ENCODE measurements at regions not wholly inside any gene's neighbourhood (a gene's known extent, or its start where the extent isn't known, plus 50 kb on each side); places are given as distances from the start of the nearest gene placed in this dataset.

DNA sequence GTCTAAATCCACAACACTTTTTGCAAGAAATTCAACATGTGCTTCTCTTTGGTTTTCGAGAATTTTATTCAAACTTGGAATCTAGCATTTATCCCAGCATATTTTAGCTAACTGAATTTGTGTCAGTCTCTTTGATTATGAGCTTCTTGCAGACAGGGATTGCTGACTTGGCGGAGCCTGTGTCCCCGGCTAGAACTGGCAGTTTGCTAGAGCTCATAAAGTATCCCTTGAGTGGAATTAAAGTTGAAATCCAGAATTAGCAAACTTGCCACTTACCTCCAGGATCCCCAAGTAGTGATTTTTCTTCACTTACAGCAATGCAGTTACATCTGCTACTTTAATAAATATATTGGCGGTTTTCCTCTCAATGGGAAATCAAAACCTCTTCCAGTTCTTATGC, 306.9 kb downstream of the AACS start:
- no peak for TF ChIP-seq EP300 (conservative IDR thresholded peaks at IDR 0.05; ENCODE audit: poor library complexity, severe bottlenecking)
- TF ChIP-seq, protein P1, sequence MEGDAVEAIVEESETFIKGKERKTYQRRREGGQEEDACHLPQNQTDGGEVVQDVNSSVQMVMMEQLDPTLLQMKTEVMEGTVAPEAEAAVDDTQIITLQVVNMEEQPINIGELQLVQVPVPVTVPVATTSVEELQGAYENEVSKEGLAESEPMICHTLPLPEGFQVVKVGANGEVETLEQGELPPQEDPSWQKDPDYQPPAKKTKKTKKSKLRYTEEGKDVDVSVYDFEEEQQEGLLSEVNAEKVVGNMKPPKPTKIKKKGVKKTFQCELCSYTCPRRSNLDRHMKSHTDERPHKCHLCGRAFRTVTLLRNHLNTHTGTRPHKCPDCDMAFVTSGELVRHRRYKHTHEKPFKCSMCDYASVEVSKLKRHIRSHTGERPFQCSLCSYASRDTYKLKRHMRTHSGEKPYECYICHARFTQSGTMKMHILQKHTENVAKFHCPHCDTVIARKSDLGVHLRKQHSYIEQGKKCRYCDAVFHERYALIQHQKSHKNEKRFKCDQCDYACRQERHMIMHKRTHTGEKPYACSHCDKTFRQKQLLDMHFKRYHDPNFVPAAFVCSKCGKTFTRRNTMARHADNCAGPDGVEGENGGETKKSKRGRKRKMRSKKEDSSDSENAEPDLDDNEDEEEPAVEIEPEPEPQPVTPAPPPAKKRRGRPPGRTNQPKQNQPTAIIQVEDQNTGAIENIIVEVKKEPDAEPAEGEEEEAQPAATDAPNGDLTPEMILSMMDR (IDR thresholded peaks at IDR 0.05; ENCODE audit: poor library complexity, severe bottlenecking) = no peak
